ENCODE measurements at regions not wholly inside any gene's neighbourhood (a gene's known extent, or its start where the extent isn't known, plus 50 kb on each side); places are given as distances from the start of the nearest gene placed in this dataset.
"Not testable (repeated sequence)": the region's sequence is repeated elsewhere in the genome, so short reads cannot be mapped to it uniquely, and the experiment has no call there.

DNA sequence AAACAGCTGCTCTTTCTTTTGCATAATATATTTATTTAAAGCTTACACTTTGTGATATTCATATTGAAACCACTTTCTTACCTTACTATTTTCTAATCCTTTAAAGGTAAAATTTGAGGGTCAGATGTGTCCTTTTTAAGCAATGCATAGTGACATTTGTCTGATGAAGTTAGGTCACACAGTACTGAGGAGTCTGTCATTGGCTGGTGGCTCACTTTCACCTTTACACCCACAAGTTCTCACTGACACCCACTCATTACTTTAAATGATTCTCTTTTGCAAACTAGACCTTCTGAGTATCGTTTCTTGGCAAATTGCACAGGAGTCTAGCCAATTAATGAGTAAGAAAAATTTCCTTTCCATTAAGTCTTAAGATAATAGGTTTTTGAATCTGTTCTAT lies 758.3 kb upstream of the ARPP21 start:
- no peak for DNase-seq (ENCODE audit: low spot score)

DNA sequence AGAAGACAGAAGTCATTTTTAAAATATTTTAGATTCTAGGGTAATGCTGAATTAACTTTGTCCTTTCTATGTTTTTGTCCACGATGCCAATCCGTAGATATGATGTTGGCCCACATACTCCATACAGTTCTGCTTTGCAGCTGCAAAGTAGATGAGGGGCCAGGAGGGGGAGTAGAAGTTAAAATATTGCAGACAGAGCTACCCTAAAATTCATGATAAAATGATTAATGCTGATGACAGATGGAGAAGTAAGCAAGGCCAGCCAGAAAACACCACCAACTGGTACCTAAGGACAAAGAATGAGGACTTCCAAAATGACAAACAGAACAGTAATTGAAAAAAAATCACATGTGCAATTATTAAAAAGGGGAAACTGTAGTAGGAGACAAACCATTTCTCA lies 756.6 kb upstream of the ARPP21 start:
- no peak for DNase-seq (ENCODE audit: low spot score)

DNA sequence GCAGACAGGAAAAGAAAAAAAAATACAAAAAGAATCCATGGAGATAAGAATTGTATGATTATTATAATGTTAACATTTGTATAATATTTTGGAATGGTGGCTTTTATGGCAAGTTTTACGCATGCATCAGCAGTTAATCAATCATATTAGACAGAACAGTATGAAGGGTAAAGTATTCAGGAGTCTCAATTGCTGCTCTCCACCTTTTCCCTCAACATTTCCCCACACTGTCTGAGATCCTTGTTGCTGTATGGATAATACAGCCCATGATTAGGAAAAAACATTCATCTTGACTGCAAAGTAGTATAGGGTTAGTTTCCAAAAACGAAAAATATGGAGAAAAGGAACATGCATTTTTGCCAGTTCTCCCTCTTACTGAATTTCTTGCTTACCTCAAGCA lies 755.3 kb upstream of the ARPP21 start:
- no peak for DNase-seq (ENCODE audit: low spot score)

GRCh38 chr3:34886443-34886842 lies 752.9 kb upstream of the ARPP21 start:
- no peak for DNase-seq (ENCODE audit: low spot score)

DNA sequence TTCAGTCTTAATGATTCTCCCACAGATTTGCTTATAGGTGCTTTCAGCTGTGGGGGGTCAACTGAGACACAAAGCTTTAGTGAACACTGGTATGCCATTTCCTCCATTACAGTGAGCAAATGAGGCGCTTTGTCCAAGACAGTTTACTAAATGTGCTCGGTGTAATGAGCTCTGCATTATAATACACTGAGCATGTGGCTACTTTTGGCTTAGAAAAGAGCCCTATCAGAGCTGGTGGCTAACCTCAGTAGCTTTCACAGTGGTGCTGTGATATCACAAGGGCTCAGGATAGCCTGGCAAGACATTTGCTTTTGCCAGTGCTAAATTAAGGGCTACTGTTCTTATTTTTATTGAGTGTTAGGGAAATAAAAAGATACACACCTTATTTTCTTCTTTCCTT lies 749.7 kb upstream of the ARPP21 start:
- no peak for DNase-seq (ENCODE audit: low spot score)

GRCh38 chr3:34890247-34890646 lies 749.1 kb upstream of the ARPP21 start:
- no peak for DNase-seq (ENCODE audit: low spot score)

DNA sequence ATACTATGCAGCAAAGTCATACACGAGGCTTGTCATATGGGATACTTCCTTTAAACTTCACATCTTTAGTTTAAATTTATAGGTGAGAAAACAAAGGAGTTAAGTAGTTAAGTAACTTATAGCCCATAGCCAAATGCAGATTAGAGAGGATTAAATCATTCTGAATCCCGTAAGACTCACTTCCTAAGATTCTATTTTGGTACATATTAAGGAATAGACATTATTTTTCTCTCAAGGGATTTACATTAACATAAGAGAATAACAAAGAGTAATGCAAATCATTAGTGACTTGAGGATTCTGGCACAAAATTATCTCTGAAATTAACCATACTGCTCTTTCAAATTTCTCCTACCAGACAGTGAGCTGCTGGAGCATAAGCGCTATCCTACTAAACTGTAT lies 747.4 kb upstream of the ARPP21 start:
- no peak for DNase-seq (ENCODE audit: low spot score)

GRCh38 chr3:34895841-34896240 lies 743.5 kb upstream of the ARPP21 start:
- DNase-seq (ENCODE audit: low spot score): no peak

DNA sequence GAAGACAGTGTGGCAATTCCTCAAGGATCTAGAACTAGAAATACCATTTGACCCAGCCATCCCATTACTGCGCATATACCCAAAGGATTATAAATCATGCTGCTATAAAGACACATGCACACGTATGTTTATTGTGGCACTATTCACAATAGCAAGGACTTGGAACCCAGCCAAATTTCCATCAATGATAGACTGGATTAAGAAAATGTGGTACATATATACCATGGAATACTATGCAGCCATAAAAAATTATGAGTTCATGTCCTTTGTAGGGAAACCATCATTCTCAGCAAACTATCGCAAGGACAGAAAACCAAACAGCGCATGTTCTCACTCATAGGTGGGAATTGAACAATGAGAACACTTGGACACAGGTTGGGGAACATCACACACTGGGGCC lies 729.6 kb upstream of the ARPP21 start:
- DNase-seq (ENCODE audit: low spot score): not testable (repeated sequence)

GRCh38 chr3:34919025-34919424 lies 720.3 kb upstream of the ARPP21 start:
- no peak for DNase-seq (ENCODE audit: low spot score)

DNA sequence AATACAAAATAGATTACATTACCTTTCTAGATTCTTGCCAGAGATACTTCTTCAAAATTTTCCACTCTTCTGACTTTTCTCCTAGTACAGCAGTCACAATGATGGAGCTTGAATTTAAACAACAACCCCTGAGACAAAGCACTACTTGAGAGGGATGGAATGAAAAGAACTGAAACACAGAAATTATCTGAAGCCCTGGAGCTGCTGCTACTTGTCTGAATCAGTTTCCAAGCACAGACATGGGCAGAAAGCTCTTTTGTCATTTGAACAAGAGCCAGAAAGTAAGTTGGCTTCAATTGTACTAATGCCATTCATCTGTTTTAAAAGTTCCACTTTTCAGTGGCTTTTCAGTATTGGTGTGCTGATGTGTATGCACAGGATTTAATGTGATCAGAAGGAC lies 718.5 kb upstream of the ARPP21 start:
- no peak for DNase-seq (ENCODE audit: low spot score)

- no peak for DNase-seq (ENCODE audit: low spot score)
These were observed 714.4 kb upstream of the ARPP21 start for GRCh38 chr3:34924961-34925360.

DNA sequence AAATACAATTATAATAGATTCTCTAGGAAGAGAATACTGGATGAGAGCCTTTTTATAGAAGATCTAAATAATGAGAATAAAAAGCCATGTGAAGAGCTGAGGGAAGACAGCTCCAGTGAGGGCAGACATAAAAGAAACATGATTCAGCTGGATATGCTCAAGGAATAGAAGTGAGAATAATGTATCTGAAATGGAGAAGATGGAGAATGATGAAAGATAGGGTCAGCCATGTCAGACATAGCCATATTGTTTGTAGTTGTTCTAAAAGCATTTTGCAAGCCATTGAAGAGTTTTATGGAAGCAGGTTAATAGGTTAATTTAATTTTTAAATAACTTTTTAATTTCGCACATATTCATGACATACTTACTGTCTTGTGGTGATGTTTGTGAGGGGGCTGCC lies 713.5 kb upstream of the ARPP21 start:
- DNase-seq (ENCODE audit: low spot score): no peak

- no peak for DNase-seq (ENCODE audit: low spot score)
These were observed 710.3 kb upstream of the ARPP21 start for GRCh38 chr3:34929036-34929435.

DNA sequence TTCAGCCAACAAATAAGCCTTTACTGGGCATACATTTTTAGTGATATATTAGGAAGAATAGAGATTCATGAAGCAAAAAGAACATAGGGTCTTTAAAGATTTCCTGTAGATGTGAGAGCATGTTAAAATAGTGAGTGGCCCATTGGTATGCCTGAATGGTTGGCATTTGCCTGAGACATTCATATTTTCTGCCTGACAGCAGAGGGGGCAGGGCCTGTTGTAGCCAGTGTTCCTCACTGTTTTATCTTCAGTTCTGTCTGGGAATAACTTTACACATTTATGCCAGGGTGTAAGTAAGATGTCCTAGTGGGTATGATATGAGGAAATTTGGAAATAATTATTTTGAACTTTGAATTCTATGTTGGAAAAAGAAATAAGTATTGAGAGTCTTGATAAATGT lies 704.7 kb upstream of the ARPP21 start:
- DNase-seq (ENCODE audit: low spot score): no peak

DNA sequence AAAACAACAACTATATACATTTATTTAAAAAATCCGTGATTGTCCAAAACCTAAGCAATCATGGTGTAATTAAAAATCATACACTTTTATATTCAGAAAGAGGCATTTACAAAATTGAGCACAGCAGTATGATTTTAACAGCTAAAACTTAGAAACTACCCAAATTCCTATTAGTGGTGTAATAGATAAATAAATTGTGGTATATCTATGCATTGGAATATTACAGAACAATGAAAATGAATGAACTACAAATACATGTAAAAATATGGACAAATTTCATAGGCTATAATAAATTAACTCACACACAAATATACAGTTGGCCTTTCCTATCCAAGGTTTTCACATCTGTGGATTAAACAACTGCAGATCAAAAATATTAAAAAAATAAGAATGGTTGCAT lies 700.5 kb upstream of the ARPP21 start:
- no peak for DNase-seq (ENCODE audit: low spot score)

- no peak for DNase-seq (ENCODE audit: low spot score)
These were observed 697.1 kb upstream of the ARPP21 start for GRCh38 chr3:34942256-34942655.

- no peak for DNase-seq (ENCODE audit: low spot score)
These were observed 691.5 kb upstream of the ARPP21 start for GRCh38 chr3:34947834-34948233.

DNA sequence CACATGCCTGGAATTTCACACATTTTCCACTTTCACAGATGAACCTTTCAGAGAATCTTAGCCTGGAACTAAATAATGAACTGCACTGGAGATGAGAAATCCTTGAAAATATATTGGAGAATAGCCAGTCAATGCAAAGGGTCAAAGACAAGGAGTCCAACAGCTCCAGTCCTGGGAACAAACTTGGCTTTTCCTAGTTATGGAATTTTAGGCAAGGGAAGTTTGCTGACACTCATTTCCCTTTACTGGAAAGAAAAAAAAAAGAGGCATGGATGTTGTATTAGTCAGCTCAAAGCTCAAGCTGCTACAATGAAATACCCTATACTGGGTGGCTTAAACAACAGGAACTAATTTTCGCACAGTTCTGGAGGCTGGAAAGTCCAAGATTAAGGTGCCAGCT lies 690.8 kb upstream of the ARPP21 start:
- DNase-seq (ENCODE audit: low spot score): no peak

DNA sequence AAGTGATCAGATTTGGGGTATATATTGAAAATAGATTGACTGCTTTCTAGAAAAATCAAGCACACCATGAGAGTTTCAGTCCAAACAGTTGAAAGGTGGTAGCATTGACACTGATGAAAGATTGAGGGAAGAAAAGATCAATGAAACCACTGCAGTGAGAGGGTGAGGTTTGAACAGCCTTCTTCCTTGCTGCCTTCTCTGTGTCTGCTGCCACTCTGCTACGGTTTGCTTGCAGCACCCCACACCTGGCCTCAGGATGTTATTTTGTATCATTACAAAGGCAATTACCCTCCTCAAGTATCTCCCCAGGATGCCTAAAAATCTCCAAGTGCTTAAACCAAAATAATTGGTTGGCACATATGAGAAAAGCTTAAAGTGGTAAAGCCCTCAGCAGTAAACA lies 683.6 kb upstream of the ARPP21 start:
- DNase-seq (ENCODE audit: low spot score): no peak

DNA sequence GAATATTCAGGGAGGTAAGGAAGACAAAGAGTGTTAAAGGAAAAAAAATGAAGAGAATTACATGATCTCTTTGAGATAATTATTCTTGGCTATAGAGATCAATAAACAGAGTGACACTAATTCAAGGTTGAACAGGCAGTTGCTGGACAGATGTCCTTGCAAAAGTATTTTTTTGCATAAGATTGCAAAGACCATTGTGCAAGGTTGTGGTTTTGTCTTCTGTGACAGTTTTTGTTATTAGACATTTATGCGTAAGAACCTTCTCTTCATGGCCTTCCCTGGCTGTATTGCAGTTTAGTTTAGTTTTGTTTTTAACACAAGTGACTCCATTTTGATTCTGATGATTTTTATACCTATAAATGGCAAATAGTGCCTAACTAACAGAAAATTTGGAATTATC lies 682.8 kb upstream of the ARPP21 start:
- no peak for DNase-seq (ENCODE audit: low spot score)

- DNase-seq (ENCODE audit: low spot score): no peak
These were observed 681.6 kb upstream of the ARPP21 start for GRCh38 chr3:34957677-34958076.

- DNase-seq (ENCODE audit: low spot score): no peak
These were observed 669.8 kb upstream of the ARPP21 start for GRCh38 chr3:34969513-34969912.

DNA sequence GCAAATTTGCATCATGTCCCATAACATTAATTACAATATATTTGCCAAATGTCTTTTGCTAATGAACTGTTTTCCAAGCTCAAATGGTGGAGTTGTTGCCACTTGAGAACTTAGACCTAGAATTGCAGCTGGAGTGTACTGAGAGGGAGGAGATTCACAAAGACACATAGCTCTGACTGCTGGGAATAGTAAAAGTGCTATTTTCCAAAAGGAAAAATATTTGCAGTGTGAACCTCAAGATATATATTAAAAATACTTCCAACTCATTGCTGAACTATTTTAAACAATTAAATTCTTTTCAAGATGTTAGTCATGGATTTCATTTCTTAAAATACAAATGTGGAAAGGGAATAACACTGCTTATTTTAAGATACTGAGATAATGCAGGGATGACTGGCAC lies 666.8 kb upstream of the ARPP21 start:
- DNase-seq (ENCODE audit: low spot score): no peak

- DNase-seq (ENCODE audit: low spot score): no peak
These were observed 665.7 kb upstream of the ARPP21 start for GRCh38 chr3:34973586-34973985.
